HG03469 (cell line): ENCODE measurements at regions not wholly inside any gene's neighbourhood (a gene's known extent, or its start where the extent isn't known, plus 50 kb on each side); places are given as distances from the start of the nearest gene placed in this dataset.

Experiments
- ATAC-seq: cut with Tn5 transposase; IDR thresholded peaks from one replicate; pipeline ENCODE4 v1.9.1; 2021; ENCODE audit warnings: mild to moderate bottlenecking, moderate library complexity, moderate number of reproducible peaks; ENCODE audit not compliant: unreplicated experiment

- no peak for ATAC-seq
Observed at GRCh38 chr4:102439812-102440211, 61.3 kb upstream of the NFKB1 start.

GRCh38 chr4:102440498-102440897 lies 60.7 kb upstream of the NFKB1 start:
- no peak for ATAC-seq

- no peak for ATAC-seq
Observed at GRCh38 chr4:102441978-102442911, 58.9 kb upstream of the NFKB1 start.

- no peak for ATAC-seq
Observed at GRCh38 chr4:102444752-102445151, 56.4 kb upstream of the NFKB1 start.

GRCh38 chr4:102445213-102445612 lies 55.9 kb upstream of the NFKB1 start:
- no peak for ATAC-seq

- ATAC-seq: no peak
Observed at GRCh38 chr4:102447413-102447812, 53.7 kb upstream of the NFKB1 start.

GRCh38 chr4:102449751-102450352 lies 51.3 kb upstream of the NFKB1 start:
- peak; percentile 57 for ATAC-seq

- no peak for ATAC-seq
Observed at GRCh38 chr4:102451266-102451665, 49.9 kb upstream of the NFKB1 start.
